HepG2 (cell line): ENCODE measurements at regions not wholly inside any gene's neighbourhood (a gene's known extent, or its start where the extent isn't known, plus 50 kb on each side); places are given as distances from the start of the nearest gene placed in this dataset.

Experiments used
- ATAC-seq: fragments of 200-7000 bp; cut with Tn5 transposase; 3 replicates; pipeline ENCODE4 v1.9.1; 2020; ENCODE audit warnings: mild to moderate bottlenecking, moderate library complexity
- BruUV-seq: library from RNA; stranded (reverse); fragments of 400-500 nt; replicated peaks from 2 replicates; lab custom pipeline; 2021; lab: Mats Ljungman, UMichigan
- CTCF ChIA-PET: fragments of 300-600 bp; formaldehyde crosslinking; extraction: SDS; loops from one replicate; lab custom pipeline; 2021; ENCODE audit warnings: low total read pairs, inconsistent platforms, low intra/inter-chr PET ratio; lab: Yijun Ruan, JAX
- POLR2A ChIA-PET: fragments of 350-600 bp; sonication (Branson Sonifier 250); formaldehyde crosslinking; loops from one replicate; lab custom pipeline; 2020; ENCODE audit warnings: antibody characterized with exemption, inconsistent platforms; lab: Yijun Ruan, JAX
- DNase-seq: peaks from one replicate; pipeline ENCODE4 v3.0.0-alpha.2; 2015; ENCODE audit warnings: low spot score
- FAIRE-seq: peaks from 3 replicates; lab custom pipeline; 2011; peaks lifted over from hg19 to GRCh38; lab: Jason Lieb, UNC
- H2AFZ ChIP-seq: one replicate; pipeline ENCODE4 v1.6.1; 2011; ENCODE audit warnings: low read length, inconsistent platforms
- H3K27ac ChIP-seq: fragments of 300-600 bp; 3 replicates; pipeline ENCODE4 v1.8.0; 2011; ENCODE audit warnings: mixed run types, mild to moderate bottlenecking, mixed read lengths, low read length, inconsistent platforms; ENCODE audit not compliant: insufficient read depth; ENCODE audit errors: extremely low read length
- H3K27me3 ChIP-seq, 2 experiments: fragments of 200-600 bp in 1 of 2; 2 replicates in 1 of 2; 3 replicates in 1 of 2; pipeline versions ENCODE4 v1.6.0 to v1.8.0; 2011; ENCODE audit warnings: low read length in 2 of 2, mild to moderate bottlenecking in 2 of 2, moderate library complexity in 2 of 2, inconsistent platforms in 1 of 2; ENCODE audit not compliant: insufficient read depth in 2 of 2, control insufficient read depth in 1 of 2
- H3K36me3 ChIP-seq, 2 experiments: fragments of 200-600 bp in 1 of 2; replicated peaks in 1 of 2; 2 replicates in 1 of 2; 3 replicates in 1 of 2; pipeline versions ENCODE4 v1.5.1 to v1.8.0; 2011; ENCODE audit warnings: low read length in 2 of 2, inconsistent platforms in 1 of 2; ENCODE audit not compliant: insufficient read depth in 2 of 2, control insufficient read depth in 1 of 2
- H3K4me1 ChIP-seq: 2 replicates; pipeline ENCODE4 v1.5.1; 2012; ENCODE audit warnings: low read length, inconsistent platforms; ENCODE audit not compliant: insufficient read depth
- H3K4me2 ChIP-seq: 2 replicates; pipeline ENCODE4 v1.6.0; 2011; ENCODE audit warnings: low read depth, low read length, inconsistent platforms
- H3K4me3 ChIP-seq, 3 experiments: fragments of 200-600 bp in 1 of 3; sonication (generic), shearing (Covaris generic) in 1 of 3; replicated peaks in 1 of 3; 2 replicates each; pipeline ENCODE4 v1.5.1; 2011 to 2016; ENCODE audit warnings: low read length in 3 of 3, inconsistent platforms in 2 of 3, low read depth in 2 of 3, mild to moderate bottlenecking in 2 of 3, control low read depth in 1 of 3, mixed read lengths in 1 of 3; ENCODE audit not compliant: insufficient read depth in 1 of 3
- H3K79me2 ChIP-seq: one replicate; pipeline ENCODE4 v1.6.1; 2011; ENCODE audit warnings: low read length, inconsistent platforms; ENCODE audit not compliant: insufficient read depth
- H3K9ac ChIP-seq: 2 replicates; pipeline ENCODE4 v1.6.0; 2011; ENCODE audit warnings: mild to moderate bottlenecking, low read depth, low read length, inconsistent platforms; ENCODE audit not compliant: insufficient read depth
- H3K9me3 ChIP-seq: 2 replicates; pipeline ENCODE4 v1.5.1; 2012; ENCODE audit warnings: mild to moderate bottlenecking, low read length
- H4K20me1 ChIP-seq: 2 replicates; pipeline ENCODE4 v1.6.0; 2011; ENCODE audit warnings: inconsistent platforms, mild to moderate bottlenecking, low read length, moderate library complexity; ENCODE audit not compliant: insufficient read depth
- DBP ChIP-seq: sonication (generic); formaldehyde crosslinking; IDR thresholded peaks from 2 replicates; pipeline ENCODE4 v1.4.0; 2020; ENCODE audit warnings: missing genetic modification reagents; ENCODE audit errors: not compliant biosample characterization
- NCOR1 ChIP-seq: fragments of 200-600 bp; sonication (generic); IDR thresholded peaks from 2 replicates; pipeline ENCODE4 v1.7.0; 2017; ENCODE audit warnings: antibody characterized with exemption, low read length, borderline replicate concordance
- PHB2 ChIP-seq: fragments of 450-650 bp; IDR thresholded peaks from 2 replicates; pipeline ENCODE4 v1.6.1; 2018; ENCODE audit not compliant: partially characterized antibody
- POLR2AphosphoS5 ChIP-seq: IDR thresholded peaks from 2 replicates; pipeline ENCODE4 v1.6.1; 2012; ENCODE audit warnings: low read depth, low read length
- PRMT3 ChIP-seq: sonication (generic); formaldehyde crosslinking; IDR thresholded peaks from 2 replicates; pipeline ENCODE4 v1.8.1; 2022; ENCODE audit warnings: low read depth, mild to moderate bottlenecking, moderate library complexity, missing genetic modification reagents, borderline replicate concordance
- SRSF4 ChIP-seq: fragments of 200-400 bp; formaldehyde crosslinking; IDR thresholded peaks from one replicate; pipeline ENCODE4 v1.6.1; 2018; ENCODE audit warnings: mild to moderate bottlenecking, low read depth, low read length, moderate library complexity; ENCODE audit not compliant: poor library complexity, severe bottlenecking
- TP53 ChIP-seq: sonication (generic); formaldehyde crosslinking; conservative IDR thresholded peaks from 2 replicates; pipeline ENCODE4 v1.4.0; 2020; ENCODE audit warnings: missing genetic modification reagents
- ZNF101 ChIP-seq: sonication (generic); formaldehyde crosslinking; IDR thresholded peaks from 2 replicates; pipeline ENCODE4 v1.4.0; 2020; ENCODE audit warnings: mild to moderate bottlenecking, low read depth, missing genetic modification reagents, borderline replicate concordance
- ZNF180 ChIP-seq: sonication (generic); formaldehyde crosslinking; IDR thresholded peaks from 2 replicates; pipeline ENCODE4 v1.4.0; 2020; ENCODE audit warnings: low read depth, missing genetic modification reagents, borderline replicate concordance
- ZNF451 ChIP-seq: sonication (generic); formaldehyde crosslinking; IDR thresholded peaks from 2 replicates; pipeline ENCODE4 v1.5.0; 2020; ENCODE audit warnings: mild to moderate bottlenecking, missing genetic modification reagents
- ZNF572 ChIP-seq: sonication (generic); formaldehyde crosslinking; IDR thresholded peaks from 2 replicates; pipeline ENCODE4 v1.5.1; 2020; ENCODE audit warnings: mild to moderate bottlenecking, missing genetic modification reagents
- ZSCAN31 ChIP-seq: sonication (generic); formaldehyde crosslinking; IDR thresholded peaks from 2 replicates; pipeline ENCODE4 v1.5.0; 2020; ENCODE audit warnings: low read depth, mild to moderate bottlenecking, missing genetic modification reagents
- ZZZ3 ChIP-seq: sonication (generic); formaldehyde crosslinking; IDR thresholded peaks from 2 replicates; pipeline ENCODE4 v1.4.0; 2020; ENCODE audit warnings: missing genetic modification reagents, mild to moderate bottlenecking, borderline replicate concordance
- WGBS: methylation state at CpG from one replicate; pipeline ENCODE4 v1.1.6; 2017; ENCODE audit warnings: low lambda C conversion rate; 5-methylcytosine and 5-hydroxymethylcytosine counted together
- in situ Hi-C: cut with HindIII; loops from 2 replicates; pipeline ENCODE4 v1.10.0; 2017; ENCODE audit warnings: low pct_unique_long_range_greater_than_20kb; ENCODE audit not compliant: extremely low pct_ligation_motif_present
- intact Hi-C: fragments of 100-400 bp; cut with micrococcal nuclease; formaldehyde crosslinking; loops from one replicate; pipeline ENCODE4 v1.10.0; 2022; ENCODE audit not compliant: unreplicated experiment
- TF ChIP-seq, protein P1 (sequence below): sonication (generic); formaldehyde crosslinking; IDR thresholded peaks from 2 replicates; pipeline ENCODE4 v1.4.0; 2020; ENCODE audit warnings: missing genetic modification reagents, mild to moderate bottlenecking, borderline replicate concordance
- TF ChIP-seq, protein P2 (sequence below): sonication (generic); formaldehyde crosslinking; IDR thresholded peaks from 2 replicates; pipeline ENCODE4 v1.8.1; 2023; ENCODE audit warnings: mild to moderate bottlenecking, moderate library complexity, missing genetic modification reagents

GRCh38 chr4:27148211-27148895 lies 287.7 kb downstream of the STIM2 start:
- DNase-seq (no peak), FAIRE-seq (no peak), ATAC-seq (no peak)
- Histone ChIP-seq H3K4me3 (no peak overlapping the region), H2AFZ (no peak overlapping the region), H3K4me1 (no peaks in the 10 kb centered on the region), H3K9ac (no peak overlapping the region), H3K27me3 (no peaks in the 10 kb centered on the region), H3K27ac (no peak overlapping the region), H3K4me2 (no peak overlapping the region), H3K36me3 (no peaks in the 10 kb centered on the region), H3K79me2 (no peaks in the 10 kb centered on the region), H3K9me3 (no peaks in the 10 kb centered on the region)
- POLR2A ChIA-PET: no interaction called here
- CTCF ChIA-PET: no interaction called here
- whole genome bisulfite sequencing: 0% methylated on average over 1 of the region's 1 CpG
- in situ Hi-C loops (no loop called here), intact Hi-C loops (no loop called here)
- TF ChIP-seq, protein P1, sequence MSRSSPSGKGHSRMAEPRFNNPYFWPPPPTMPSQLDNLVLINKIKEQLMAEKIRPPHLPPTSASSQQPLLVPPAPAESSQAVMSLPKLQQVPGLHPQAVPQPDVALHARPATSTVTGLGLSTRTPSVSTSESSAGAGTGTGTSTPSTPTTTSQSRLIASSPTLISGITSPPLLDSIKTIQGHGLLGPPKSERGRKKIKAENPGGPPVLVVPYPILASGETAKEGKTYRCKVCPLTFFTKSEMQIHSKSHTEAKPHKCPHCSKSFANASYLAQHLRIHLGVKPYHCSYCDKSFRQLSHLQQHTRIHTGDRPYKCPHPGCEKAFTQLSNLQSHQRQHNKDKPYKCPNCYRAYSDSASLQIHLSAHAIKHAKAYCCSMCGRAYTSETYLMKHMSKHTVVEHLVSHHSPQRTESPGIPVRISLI: no peak
- TF ChIP-seq PHB2 (no peak), SRSF4 (no peak), ZNF451 (no peak), DBP (no peak), ZZZ3 (CRISPR knock-in tag) (no peak), POLR2AphosphoS5 (no peak), ZNF572 (CRISPR knock-in tag) (no peak), ZSCAN31 (CRISPR knock-in tag) (no peak), ZNF180 (CRISPR knock-in tag) (no peak), TP53 (CRISPR knock-in tag) (no peak), NCOR1 (no peak), ZNF101 (CRISPR knock-in tag) (no peak), PRMT3 (no peak)
- TF ChIP-seq, protein P2, sequence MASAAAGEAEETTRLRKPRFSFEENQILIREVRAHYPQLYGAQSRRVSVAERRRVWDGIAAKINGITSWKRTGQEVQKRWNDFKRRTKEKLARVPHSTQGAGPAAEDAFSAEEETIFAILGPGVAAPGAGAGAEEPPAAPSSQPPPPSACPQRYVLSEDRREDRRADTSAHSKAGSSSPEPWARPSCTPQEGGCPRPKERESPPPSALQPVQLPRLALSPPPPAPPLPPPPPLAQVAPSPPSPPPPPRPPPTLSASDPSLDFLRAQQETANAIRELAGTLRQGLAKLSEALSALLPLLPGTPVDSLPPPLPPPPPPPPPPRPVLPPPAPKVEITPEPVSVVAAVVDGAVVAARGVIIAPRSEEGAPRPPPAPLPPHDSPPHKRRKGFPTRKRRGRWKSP (CRISPR knock-in tag): no peak
- TF ChIP-seq, all 625 proteins: peak for 0
- no peaks in the 10 kb centered on the region for H4K20me1 ChIP-seq
- BruUV-seq: no TSS peak
